ENCODE measurements at regions not wholly inside any gene's neighbourhood (a gene's known extent, or its start where the extent isn't known, plus 50 kb on each side); places are given as distances from the start of the nearest gene placed in this dataset.

DNA sequence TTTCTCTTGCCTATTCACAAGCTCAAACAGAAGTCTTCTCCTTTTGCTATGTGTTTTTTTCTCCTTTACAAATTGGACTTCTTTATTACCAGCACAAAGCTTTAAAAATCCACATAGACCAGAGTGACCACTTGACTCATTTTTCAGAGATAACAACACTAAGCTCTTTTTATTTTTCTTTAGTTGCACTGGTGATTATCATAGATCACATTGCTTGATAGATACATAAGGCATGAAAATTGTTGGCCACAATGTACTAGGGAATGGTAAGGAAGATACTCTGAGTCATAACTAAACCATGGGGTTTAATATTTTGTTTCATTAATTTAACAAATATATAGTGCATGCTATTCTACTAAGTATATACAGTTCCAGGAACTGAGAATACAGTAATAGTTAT lies 159.0 kb downstream of the GASK1B start:
- TF ChIP-seq, protein P1, sequence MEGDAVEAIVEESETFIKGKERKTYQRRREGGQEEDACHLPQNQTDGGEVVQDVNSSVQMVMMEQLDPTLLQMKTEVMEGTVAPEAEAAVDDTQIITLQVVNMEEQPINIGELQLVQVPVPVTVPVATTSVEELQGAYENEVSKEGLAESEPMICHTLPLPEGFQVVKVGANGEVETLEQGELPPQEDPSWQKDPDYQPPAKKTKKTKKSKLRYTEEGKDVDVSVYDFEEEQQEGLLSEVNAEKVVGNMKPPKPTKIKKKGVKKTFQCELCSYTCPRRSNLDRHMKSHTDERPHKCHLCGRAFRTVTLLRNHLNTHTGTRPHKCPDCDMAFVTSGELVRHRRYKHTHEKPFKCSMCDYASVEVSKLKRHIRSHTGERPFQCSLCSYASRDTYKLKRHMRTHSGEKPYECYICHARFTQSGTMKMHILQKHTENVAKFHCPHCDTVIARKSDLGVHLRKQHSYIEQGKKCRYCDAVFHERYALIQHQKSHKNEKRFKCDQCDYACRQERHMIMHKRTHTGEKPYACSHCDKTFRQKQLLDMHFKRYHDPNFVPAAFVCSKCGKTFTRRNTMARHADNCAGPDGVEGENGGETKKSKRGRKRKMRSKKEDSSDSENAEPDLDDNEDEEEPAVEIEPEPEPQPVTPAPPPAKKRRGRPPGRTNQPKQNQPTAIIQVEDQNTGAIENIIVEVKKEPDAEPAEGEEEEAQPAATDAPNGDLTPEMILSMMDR (IDR thresholded peaks at IDR 0.05; ENCODE audit: insufficient read depth, low read depth, low read length): no peak
- H3K36me3 ChIP-seq (ENCODE audit: control insufficient read depth, insufficient read depth, low read length): no peaks in the 10 kb centered on the region
- CTCF ChIA-PET: interaction anchor here (0.6 kb wide), 1 partner anchor 118 kb away, joined by 3 read pairs; no protein-coding TSS in a partner anchor
- DNase-seq (ENCODE audit: low read depth): no peak
- POLR2A ChIA-PET: no interaction called here
- no peak overlapping the region for H3K4me3 ChIP-seq (ENCODE audit: low read depth, low read length)
- H3K27me3 ChIP-seq (ENCODE audit: control insufficient read depth, insufficient read depth, low read length): no peaks in the 10 kb centered on the region

DNA sequence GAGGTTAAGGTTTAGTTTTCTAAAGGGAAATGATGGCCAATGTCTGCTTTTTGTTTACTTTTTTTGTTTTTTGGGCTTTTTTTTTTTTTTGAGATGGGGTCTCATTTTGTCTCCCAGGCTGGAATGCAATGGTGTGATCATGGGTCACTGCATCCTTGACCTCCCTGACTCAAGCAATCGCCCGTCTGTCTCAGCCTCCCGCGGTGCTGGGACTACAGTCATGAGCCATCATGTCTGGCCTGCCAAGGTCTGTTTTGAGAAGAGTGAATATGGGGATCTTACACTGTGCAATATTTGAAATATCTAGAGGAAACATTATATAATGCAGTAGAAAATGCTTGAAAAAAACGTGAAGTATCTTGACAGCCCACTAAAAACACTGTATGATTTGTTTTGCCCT lies 162.5 kb downstream of the GASK1B start:
- Histone ChIP-seq H3K36me3 (ENCODE audit: control insufficient read depth, insufficient read depth, low read length) (no peaks in the 10 kb centered on the region), H3K4me3 (ENCODE audit: low read depth, low read length) (no peak overlapping the region), H3K27me3 (ENCODE audit: control insufficient read depth, insufficient read depth, low read length) (no peaks in the 10 kb centered on the region)
- TF ChIP-seq, protein P1 (IDR thresholded peaks at IDR 0.05; ENCODE audit: insufficient read depth, low read depth, low read length): no peak
- POLR2A ChIA-PET: no interaction called here
- CTCF ChIA-PET: interaction anchor here (0.6 to 0.8 kb wide), 2 partner anchors 119 to 160 kb away, joined by 3 to 4 read pairs; no protein-coding TSS in a partner anchor
- no peak for DNase-seq (ENCODE audit: low read depth)

DNA sequence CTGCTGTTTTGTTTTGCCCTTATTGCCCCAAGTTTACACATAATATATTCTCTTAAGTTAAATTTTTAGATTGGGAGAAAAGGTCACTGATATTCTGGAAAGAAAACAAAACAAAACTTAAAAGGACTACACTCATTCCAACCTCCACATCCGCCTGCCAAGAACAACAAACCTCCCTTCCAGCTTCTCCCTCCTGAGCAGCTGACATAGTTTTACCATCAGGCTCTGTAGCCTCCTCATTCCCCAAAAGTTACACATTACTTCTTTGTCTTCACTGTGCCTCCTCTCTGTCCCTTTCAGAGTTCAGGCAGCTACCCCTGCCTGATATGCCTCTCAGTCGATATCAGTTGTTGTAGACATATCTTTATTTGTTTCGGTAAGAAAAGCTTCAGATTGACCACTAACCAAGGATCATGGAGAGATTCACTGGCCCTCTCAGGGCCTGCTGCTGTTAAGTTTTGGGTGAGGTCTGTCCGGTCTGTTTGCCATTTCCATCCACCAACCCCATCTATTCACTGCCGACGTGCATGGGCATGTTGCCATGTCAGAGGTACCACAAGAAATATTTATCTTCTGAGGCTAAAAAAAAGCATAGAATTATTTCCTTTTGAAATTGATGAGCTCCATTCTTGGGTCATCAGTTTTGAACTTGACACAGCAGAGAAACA lies 164.1 kb downstream of the GASK1B start:
- H3K4me3 ChIP-seq (ENCODE audit: low read depth, low read length): no peak overlapping the region
- CTCF ChIA-PET: no interaction called here
- no peaks in the 10 kb centered on the region for H3K36me3 ChIP-seq (ENCODE audit: control insufficient read depth, insufficient read depth, low read length)
- TF ChIP-seq, protein P1 (IDR thresholded peaks at IDR 0.05; ENCODE audit: insufficient read depth, low read depth, low read length): no peak
- no peaks in the 10 kb centered on the region for H3K27me3 ChIP-seq (ENCODE audit: control insufficient read depth, insufficient read depth, low read length)
- DNase-seq (ENCODE audit: low read depth): no peak
- POLR2A ChIA-PET: no interaction called here

DNA sequence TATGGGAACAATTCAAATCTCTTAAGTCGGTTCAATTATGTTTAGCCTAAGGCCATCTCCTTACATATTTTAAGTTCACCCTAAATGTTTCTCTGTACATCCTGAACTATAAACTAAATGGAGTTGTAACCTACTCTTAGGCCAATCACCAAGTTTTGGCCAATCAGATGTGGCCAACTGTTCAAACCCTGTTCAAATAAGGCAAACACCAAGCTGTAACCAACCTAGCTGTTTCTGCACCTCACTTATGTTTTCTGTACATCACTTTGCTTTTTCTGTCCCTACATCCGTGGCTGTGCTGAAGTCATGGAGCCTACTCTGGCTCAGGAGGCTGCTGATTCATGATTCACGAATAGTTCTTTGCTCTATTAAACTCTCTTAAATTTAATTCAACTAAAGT lies 165.3 kb downstream of the GASK1B start:
- Histone ChIP-seq H3K4me3 (ENCODE audit: low read depth, low read length) (no peak overlapping the region), H3K36me3 (ENCODE audit: control insufficient read depth, insufficient read depth, low read length) (no peaks in the 10 kb centered on the region), H3K27me3 (ENCODE audit: control insufficient read depth, insufficient read depth, low read length) (no peaks in the 10 kb centered on the region)
- ChIA-PET POLR2A (no interaction called here), CTCF (no interaction called here)
- TF ChIP-seq, protein P1 (IDR thresholded peaks at IDR 0.05; ENCODE audit: insufficient read depth, low read depth, low read length): no peak
- DNase-seq (ENCODE audit: low read depth): no peak

DNA sequence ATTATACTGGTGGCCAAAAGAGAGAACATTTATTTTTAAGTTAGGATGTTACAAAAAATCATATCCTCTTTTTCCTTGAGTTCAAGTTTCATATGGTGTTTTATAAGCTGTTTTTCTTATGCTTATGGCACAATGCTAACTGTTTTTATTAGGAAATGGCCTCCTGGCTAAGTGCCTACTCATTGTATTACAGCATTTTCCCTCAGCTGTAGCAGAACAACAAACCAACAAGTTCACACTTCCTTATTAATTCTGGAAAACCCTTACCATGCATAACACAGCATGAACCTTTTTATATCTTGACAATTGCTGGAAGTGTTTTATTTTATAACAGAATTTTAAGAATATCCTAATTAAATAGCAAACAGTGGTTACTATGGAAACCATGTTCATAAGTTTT lies 165.8 kb downstream of the GASK1B start:
- no peaks in the 10 kb centered on the region for H3K27me3 ChIP-seq (ENCODE audit: control insufficient read depth, insufficient read depth, low read length)
- H3K4me3 ChIP-seq (ENCODE audit: low read depth, low read length): no peak overlapping the region
- ChIA-PET POLR2A (no interaction called here), CTCF (interaction anchor here (0.6 kb wide), 1 partner anchor 26 kb away, joined by 3 read pairs; no protein-coding TSS in a partner anchor)
- TF ChIP-seq, protein P1 (IDR thresholded peaks at IDR 0.05; ENCODE audit: insufficient read depth, low read depth, low read length): no peak
- DNase-seq (ENCODE audit: low read depth): no peak
- H3K36me3 ChIP-seq (ENCODE audit: control insufficient read depth, insufficient read depth, low read length): no peaks in the 10 kb centered on the region

All from BJ (cell line).